Fibroblast of mammary gland (primary cell): ENCODE measurements at regions not wholly inside any gene's neighbourhood (a gene's known extent, or its start where the extent isn't known, plus 50 kb on each side); places are given as distances from the start of the nearest gene placed in this dataset.
A peak's percentile ranks its signal among the peaks of the same experiment; 100 is the strongest.

ENCODE experiments used
- DNase-seq: peaks from one replicate; pipeline ENCODE4 v3.0.0-alpha.2; 2010; ENCODE audit warnings: low read depth
- H3K4me3 ChIP-seq: 2 replicates; pipeline ENCODE4 v1.5.1; 2011; ENCODE audit warnings: low read depth, mild to moderate bottlenecking, low read length, moderate library complexity; ENCODE audit not compliant: control insufficient read depth
- TF ChIP-seq, protein P1 (sequence below): conservative IDR thresholded peaks from 2 replicates; pipeline ENCODE4 v1.5.1; 2011; ENCODE audit warnings: low read depth, low read length, inconsistent platforms; ENCODE audit not compliant: control insufficient read depth, insufficient read depth

DNA sequence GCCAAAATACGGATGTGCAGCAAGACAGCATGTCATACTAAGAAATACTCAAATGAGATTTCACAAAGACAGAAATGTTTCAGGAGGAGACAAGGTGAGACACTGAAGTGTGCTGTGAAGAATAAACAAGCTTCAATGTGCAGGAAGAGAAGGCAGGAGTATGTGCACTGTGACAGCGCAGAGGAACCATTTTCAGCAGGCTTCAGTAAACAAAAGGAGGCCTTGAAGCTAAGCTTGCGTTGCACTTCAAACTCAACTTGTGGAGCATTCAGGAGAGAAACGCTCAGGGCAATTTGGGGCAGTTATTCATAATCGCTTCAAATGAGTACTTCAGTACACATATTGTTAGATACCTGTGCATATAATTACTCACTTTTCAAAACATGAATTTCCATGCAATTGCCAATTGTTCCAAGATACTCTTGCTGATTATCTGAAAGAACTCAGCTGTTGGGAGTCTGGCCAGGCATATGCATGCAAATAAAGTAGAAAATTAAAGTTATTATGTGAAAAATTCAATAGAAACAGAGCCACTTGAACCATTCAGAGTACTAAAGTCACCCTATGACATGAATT lies 234.2 kb upstream of the OPRM1 start:
- no peak overlapping the region for H3K4me3 ChIP-seq
- TF ChIP-seq, protein P1, sequence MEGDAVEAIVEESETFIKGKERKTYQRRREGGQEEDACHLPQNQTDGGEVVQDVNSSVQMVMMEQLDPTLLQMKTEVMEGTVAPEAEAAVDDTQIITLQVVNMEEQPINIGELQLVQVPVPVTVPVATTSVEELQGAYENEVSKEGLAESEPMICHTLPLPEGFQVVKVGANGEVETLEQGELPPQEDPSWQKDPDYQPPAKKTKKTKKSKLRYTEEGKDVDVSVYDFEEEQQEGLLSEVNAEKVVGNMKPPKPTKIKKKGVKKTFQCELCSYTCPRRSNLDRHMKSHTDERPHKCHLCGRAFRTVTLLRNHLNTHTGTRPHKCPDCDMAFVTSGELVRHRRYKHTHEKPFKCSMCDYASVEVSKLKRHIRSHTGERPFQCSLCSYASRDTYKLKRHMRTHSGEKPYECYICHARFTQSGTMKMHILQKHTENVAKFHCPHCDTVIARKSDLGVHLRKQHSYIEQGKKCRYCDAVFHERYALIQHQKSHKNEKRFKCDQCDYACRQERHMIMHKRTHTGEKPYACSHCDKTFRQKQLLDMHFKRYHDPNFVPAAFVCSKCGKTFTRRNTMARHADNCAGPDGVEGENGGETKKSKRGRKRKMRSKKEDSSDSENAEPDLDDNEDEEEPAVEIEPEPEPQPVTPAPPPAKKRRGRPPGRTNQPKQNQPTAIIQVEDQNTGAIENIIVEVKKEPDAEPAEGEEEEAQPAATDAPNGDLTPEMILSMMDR = no peak
- no peak for DNase-seq

DNA sequence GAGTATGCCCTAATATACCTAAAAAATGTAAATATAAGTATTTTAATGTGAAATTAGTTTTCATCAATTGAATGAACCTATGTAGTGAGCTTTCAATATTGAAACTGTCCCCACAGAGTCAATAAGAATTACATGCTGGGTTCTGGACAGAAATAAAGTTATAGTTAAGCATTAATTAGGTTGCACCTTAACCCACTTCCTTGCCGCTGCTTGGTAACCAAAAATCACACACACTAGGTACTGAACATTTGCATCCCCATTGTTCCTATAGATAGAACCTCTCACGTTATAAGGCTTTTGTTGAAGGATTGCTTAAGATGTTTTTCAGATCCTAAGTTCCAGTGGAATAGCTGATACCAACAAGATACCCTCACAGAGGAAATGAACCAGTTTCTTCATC lies 237.1 kb upstream of the OPRM1 start:
- no peak overlapping the region for H3K4me3 ChIP-seq
- TF ChIP-seq, protein P1 = no peak
- no peak for DNase-seq

DNA sequence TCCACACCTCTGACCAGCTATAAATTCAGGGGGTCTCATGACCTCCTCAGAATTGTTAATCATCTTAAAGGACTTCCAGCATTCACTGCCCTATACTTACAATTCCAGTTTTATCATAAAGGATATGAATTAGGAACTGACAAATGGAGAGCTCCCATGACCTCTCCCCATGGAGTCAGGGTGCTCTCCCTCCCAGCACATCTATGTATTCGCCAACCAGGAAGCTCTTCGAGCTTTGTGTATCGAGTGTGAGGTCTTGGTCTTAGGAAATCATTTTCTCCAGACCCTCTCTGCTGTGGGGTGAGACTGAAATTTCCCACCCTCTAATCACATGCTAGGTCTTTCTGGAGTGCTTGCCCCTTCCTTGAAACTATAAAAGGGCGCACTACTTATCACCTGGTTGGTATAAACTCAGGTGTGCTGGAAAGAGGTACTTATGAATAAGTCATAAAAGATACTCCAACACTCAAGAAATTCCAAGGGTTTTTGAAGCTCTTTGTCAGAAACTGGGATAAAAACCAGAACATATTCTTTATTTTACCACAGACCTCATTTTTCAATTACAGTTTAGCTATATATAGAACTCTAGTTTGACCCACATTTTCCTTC lies 238.4 kb upstream of the OPRM1 start:
- H3K4me3 ChIP-seq = no peak overlapping the region
- DNase-seq = no peak
- TF ChIP-seq, protein P1 = no peak

DNA sequence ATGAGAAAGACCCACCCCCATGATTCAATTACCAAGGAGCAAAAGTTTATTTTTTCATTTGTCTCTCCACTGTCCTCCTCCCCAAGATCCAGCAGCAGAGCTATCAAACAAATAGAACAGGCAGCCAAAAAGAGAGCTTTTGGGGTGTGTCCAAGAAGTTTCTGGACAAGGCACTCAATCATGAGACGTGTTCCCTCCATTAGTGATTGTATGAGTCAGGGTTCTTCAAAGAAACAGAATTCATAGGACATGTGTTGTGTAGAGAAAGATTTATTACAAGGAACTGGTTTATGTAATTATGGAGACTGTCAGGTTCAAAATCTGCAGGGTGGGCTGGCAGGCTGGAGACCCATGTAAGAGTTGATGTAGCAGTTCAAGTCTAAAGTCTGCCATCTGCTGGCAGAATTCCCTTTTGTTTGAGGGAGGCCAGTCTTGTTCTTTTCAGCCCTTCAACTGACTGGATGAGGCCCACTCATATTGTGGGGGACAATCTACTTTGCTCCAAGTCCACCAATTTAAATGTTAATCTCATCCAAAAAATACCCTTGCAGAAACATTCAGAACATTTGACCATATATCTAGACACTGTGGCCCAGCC lies 248.1 kb upstream of the OPRM1 start:
- no peak overlapping the region for H3K4me3 ChIP-seq
- TF ChIP-seq, protein P1 = peak; percentile 22
- peak; percentile 88 for DNase-seq

GRCh38 chr6:153790048-153790447 lies 249.0 kb upstream of the OPRM1 start:
- no peak overlapping the region for H3K4me3 ChIP-seq
- TF ChIP-seq, protein P1 = peak; percentile 41
- peak; percentile 98 for DNase-seq

DNA sequence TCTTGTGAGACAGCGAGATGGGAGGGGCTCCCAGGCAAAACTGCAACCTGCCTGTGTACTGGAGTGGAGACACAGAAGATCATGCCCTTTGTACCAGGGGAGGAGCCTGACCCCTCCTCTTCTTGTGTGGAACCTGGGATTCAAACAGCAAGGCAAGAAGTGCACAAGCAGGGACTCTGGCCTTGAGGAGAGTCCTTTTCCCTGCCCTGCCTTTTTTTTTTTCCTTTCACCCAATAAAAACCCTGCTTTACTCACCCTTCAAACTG lies 251.8 kb upstream of the OPRM1 start:
- TF ChIP-seq, protein P1 = no peak
- no peak overlapping the region for H3K4me3 ChIP-seq
- DNase-seq = no peak

DNA sequence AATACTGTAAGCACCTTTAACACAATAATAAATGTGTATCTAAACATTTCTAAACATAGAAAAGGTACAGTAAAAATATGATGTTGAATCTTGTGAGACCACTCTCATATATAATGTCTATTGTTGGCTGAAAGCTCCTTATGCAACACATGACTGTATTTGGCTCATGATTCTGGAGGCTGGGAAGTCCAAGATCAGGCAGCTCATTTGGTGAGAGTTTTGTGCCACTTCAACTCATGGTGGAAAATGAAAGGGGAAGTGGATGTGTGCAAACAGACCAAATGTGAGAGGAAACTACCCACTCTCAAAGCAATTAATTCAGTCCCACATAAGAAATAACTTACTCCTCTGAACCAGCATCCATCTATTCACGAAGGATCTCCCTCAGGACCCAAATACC lies 257.7 kb upstream of the OPRM1 start:
- H3K4me3 ChIP-seq = no peak overlapping the region
- DNase-seq = no peak

More for the DNA sequence above, 257.7 kb upstream of the OPRM1 start:
- TF ChIP-seq, protein P1 = no peak
